ENCODE measurements at regions not wholly inside any gene's neighbourhood (a gene's known extent, or its start where the extent isn't known, plus 50 kb on each side); places are given as distances from the start of the nearest gene placed in this dataset.
"Not testable (repeated sequence)": the region's sequence is repeated elsewhere in the genome, so short reads cannot be mapped to it uniquely, and the experiment has no call there.

DNA sequence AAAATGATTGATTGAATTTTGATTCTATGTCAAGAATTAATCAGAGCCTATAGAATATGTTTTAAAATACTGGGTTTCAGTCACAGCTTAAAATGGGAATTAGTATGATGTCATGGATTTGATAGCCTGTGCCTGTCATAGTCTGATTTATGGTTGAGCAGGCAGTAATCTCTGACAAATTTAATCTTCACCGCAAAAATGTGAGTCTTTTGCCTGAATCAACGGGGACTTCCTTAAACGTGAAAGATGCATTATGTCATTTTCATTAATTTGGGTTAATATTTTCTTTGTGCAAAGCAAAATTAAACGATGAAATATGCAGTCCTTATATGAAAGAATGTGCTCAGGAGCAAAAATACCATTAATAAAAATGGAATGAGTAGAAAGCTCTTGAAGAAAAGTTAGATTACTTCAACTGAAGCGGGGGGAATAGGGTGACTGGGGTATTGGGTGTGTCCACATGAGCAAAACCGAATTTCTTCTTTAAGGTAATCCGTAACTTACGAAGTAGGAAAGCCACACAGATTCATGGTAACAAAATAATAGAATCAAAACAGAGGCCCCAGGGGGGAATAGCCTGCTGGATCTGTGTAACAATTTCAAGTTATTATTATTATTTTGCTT is 339.6 kb upstream of the NOX3 start:
- peak; percentile 8 for DNase-seq

GRCh38 chr6:155791891-155792290 is 336.3 kb upstream of the NOX3 start:
- DNase-seq: no peak

- DNase-seq: no peak
Measured at GRCh38 chr6:155791186-155791585, 335.5 kb upstream of the NOX3 start.

DNA sequence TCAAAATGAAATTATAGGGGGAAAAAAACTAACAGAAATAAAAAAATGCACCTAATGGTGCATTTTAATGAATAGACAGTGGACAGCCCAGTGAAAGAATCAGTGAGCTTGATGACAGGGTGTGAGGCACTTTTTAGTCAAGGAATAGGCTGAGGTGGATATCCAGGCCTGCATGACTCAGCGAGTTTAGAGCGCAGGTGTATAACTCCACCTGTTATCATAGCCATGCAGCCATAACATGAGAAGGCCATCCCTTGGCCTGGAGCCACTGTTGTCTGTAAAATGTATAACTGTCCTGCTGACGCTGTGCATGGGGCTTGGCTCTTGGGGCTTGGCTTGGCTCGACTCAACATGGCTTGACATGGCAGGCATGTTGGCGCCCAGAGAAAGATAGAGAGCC is 331.5 kb upstream of the NOX3 start:
- no peak for DNase-seq

- DNase-seq: no peak
Measured at GRCh38 chr6:155786528-155786927, 330.9 kb upstream of the NOX3 start.

DNA sequence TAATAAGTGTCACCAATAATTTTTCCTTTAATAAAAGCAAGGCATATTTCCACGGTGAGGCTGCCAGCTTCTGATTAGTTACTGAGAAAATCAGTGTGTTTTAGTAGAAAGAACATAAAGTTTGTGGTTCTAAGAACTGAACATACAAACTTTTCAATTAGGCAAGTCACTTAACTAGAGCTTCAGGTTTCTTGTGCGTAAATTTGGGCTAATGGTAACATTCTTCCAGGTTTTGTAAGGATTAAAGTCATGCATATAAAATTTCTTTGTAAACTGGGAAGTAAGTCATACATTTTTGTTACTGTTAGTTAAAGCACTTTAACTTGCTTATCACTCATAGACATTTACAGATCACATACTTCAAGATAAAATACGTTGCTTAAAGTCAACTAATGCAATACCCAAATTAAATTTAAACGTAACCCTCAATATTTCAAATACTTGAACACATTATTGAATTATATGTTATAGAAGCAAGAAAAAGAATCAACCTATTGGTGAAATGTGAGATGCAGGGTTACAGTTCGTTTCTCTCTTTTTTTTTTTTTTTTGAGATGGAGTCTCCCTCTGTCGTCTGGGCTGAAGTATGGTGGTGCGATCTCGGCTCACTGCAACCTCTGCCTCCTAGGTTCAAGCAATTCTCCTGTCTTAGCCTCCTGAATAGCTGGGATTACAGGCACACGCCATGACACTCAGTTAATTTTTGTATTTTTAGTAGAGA is 327.3 kb upstream of the NOX3 start:
- DNase-seq: peak; percentile 36

DNA sequence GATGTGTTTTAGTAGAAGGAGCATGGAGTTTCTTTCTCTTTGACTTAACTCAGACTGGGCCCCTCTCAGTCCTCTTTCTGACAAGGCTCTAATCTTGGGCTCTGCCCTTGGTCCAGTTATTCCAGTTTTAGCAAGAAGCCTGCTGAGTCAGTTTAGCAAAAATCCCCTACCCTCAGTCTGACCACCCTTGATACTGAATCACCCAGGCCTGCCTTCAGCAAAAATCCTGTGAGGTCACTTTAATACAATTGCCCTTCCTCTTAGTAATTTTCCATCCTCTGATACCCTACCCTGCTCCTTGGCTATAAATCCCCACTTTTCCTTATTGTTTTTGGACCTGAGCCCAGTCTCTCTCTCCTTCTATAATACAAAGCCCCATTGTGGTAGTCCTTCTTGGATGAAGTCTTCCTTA is 326.7 kb upstream of the NOX3 start:
- DNase-seq: peak; percentile 88

DNA sequence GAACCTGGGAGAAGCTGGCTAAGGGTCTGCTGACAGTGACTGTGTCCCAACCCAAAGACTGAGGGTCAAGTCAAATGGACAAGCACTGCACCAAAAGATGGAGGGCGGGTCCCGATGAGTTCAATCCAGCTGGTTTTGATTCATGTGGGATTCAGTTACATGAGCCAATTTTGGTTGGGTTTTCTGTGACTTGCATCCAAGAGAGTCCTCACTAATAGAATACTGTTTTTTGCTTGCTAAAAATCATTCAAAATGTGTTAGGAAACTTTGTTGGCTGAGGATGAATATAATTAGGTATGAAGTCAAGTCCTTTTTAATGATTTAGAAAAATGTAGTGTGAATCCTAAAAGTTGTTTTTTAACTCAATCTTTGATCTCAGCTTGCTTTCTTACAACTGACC is 323.8 kb upstream of the NOX3 start:
- no peak for DNase-seq

- DNase-seq: no peak
Measured at GRCh38 chr6:155778336-155778735, 322.7 kb upstream of the NOX3 start.

- no peak for DNase-seq
Measured at GRCh38 chr6:155771822-155772221, 316.2 kb upstream of the NOX3 start.

- no peak for DNase-seq
Measured at GRCh38 chr6:155770856-155771255, 315.2 kb upstream of the NOX3 start.

- no peak for DNase-seq
Measured at GRCh38 chr6:155770313-155770712, 314.7 kb upstream of the NOX3 start.

GRCh38 chr6:155765275-155766194 is 309.9 kb upstream of the NOX3 start:
- DNase-seq: peak; percentile 54

DNA sequence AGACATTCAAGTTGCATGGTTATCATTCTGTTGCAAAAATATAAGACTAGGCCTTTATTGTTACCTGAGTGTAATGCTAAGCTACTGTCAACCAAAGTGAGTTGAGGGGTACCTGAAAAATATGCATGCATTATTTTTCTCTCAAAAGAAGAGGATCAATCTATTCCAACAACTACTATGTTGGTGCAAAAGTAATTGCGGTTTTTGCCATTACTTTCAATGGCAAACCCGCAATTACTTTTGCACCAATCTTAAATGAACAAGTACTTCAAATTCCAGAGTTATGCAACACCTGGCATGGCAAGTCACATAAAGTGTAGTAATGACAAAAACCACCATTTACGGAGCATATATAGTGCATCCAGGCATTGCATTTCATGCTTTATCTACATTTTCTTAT is 307.0 kb upstream of the NOX3 start:
- DNase-seq: no peak

DNA sequence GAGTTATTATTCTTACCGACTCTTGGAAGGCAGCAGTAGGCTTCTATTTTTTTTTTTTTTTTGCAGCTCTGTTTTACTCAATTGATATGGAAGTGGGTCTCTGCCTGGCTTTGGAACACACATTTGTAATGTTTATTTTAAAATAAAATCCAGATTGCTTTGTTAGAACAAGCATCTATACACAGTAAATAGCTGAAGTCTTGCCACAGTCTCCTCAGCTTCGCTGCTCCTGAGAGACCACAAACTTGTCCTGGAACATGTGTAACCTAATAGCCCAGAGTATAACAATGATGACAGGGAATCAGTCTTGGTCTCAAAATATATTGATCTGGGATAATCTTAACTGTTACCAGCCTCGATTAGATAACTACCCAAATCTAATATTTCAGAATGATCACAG is 299.8 kb upstream of the NOX3 start:
- DNase-seq: no peak

- DNase-seq: not testable (repeated sequence)
Measured at GRCh38 chr6:155748778-155749177, 293.1 kb upstream of the NOX3 start.

DNA sequence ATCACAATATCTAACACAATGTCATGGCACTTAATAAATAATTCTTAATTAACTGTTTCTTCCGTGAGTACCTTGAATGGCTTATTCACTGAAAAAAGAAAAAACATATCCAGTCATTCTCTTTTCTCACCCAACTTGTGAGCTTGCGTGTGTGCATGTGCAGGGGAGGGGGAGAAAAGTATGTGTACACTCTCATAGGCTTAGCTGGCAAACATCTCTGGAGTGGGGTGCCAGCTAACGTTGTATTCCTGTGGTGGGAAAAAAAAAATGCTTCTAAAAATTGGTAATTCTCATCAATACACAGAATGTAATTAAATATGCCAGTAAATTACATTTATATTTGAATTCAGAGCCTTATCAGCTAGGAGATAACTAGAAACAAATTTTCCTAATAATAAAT is 291.9 kb upstream of the NOX3 start:
- DNase-seq: no peak

GRCh38 chr6:155740781-155741399 is 285.3 kb upstream of the NOX3 start:
- DNase-seq: no peak

DNA sequence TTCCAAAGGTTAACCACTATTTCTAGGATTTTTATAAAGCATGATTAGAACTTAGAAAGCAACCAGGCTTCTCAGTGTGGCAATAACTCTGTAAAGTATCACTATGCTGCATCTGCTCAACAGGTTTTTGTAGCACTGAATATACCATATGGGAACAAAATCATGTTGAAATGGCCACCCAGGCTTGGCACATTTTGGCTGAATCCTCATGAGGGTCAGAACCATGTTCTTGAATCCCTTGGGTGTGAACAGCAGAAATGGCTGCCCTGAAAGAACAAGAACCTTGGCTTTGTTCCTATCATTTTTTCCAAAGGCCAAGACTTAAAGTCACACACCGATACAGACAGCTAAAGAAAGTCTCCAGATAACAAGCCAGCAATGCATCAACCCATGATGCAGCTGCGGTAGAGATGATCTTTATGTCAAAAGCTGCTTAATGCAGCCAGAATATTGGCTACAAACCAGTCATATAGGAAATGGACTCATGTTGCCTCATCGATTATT is 283.0 kb upstream of the NOX3 start:
- no peak for DNase-seq

DNA sequence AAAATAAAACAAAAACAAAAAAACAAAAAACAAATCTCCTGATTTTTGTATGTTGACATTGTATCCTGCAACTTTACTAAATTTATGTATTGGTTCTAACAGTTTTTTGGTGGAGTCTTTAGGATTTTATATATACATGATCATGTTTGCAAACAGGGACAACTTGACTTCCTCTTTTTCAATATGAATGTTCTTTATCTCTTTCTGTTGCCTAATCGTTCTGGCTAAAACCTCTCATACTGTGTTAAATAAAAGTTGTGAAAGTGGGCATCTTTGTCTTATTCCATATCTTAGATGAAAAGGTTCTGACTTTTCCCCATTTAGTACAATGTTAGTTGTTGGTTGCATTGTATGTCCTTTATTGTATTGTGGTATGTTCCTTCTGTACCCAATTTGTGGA is 261.7 kb upstream of the NOX3 start:
- DNase-seq: no peak

DNA sequence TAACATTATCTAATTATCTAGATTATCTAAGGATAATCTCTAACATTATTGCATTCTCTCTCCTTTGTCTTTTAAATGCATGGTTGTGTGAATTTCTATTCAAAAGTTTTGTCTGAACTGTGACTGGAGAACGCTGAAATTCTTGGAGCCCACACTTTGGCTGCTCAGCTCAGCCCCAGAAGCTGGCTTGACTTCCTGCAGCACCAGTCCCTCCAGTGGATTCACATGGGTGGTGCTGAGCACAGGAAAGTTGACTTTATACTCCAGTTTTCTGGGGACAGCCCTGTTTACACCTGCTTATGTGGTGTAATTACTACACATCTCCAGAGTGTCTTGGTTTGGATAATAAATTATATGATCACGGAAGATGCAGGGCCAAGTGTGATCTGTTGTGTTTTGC is 255.1 kb upstream of the NOX3 start:
- DNase-seq: no peak

DNA sequence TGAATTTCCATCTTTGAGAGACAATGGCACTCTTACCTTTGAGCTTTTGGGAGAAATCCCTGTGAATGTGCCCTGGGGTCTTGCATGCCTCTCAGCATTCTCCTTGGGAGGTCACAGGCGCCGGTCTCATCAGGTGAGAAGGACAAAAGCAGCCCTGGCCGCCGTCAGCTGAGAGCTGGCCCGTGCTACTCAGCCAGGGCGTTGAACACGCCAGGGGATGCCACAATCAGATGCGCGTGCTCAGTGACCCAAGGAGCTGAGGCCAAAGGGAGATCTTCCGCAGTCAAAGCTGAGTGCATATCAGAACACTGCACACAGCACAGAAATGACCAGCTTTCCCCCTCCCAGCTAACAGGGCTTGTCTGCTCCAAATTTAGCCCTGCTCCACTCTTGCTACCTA is 253.6 kb upstream of the NOX3 start:
- no peak for DNase-seq

- no peak for DNase-seq
Measured at GRCh38 chr6:155708100-155708499, 252.5 kb upstream of the NOX3 start.

All from fibroblast of skin of back (primary cell).